HCT116 (cell line): ENCODE measurements at regions not wholly inside any gene's neighbourhood (a gene's known extent, or its start where the extent isn't known, plus 50 kb on each side); places are given as distances from the start of the nearest gene placed in this dataset.

ENCODE experiments used
- ATAC-seq: fragments of 200-7000 bp; cut with Tn5 transposase; 2 replicates; pipeline ENCODE4 v1.9.1; 2020; ENCODE audit warnings: mild to moderate bottlenecking, moderate library complexity
- BruUV-seq: library from RNA; stranded (reverse); fragments of 400-500 nt; replicated peaks from 2 replicates; lab custom pipeline; 2021; lab: Mats Ljungman, UMichigan
- CTCF ChIA-PET: fragments of 300-600 bp; sonication (Branson Sonifier 250); formaldehyde crosslinking; loops from one replicate; lab custom pipeline; 2021; ENCODE audit warnings: antibody characterized with exemption; lab: Charles Lee
- POLR2A ChIA-PET: fragments of 300-600, 350-600 bp; sonication (Branson Sonifier 250); formaldehyde crosslinking; loops from one replicate; lab custom pipeline; 2021; ENCODE audit warnings: antibody characterized with exemption; lab: Charles Lee
- RAD21 ChIA-PET, 2 experiments: fragments of 300-600 bp; sonication (Branson Sonifier 250); formaldehyde crosslinking; loops; one replicate each; lab custom pipeline; 2023; ENCODE audit warnings: low total read pairs in 2 of 2; ENCODE audit not compliant: uncharacterized antibody in 2 of 2, unreplicated experiment in 2 of 2, low non-redundant PET in 1 of 2; lab: Charles Lee
- DNase-seq: peaks from one replicate; pipeline ENCODE4 v3.0.0-alpha.2; 2010; ENCODE audit warnings: low read depth, low spot score
- H2AFZ ChIP-seq: fragments of 200-600 bp; shearing (Covaris generic), sonication (generic); 2 replicates; pipeline ENCODE4 v1.6.1; 2017; ENCODE audit warnings: low read depth, mixed run types, mixed read lengths, antibody characterized with exemption, low read length; ENCODE audit not compliant: poor library complexity, severe bottlenecking
- H3K27ac ChIP-seq: 2 replicates; pipeline ENCODE4 v1.5.1; 2012; ENCODE audit warnings: low read depth, low read length
- H3K27me3 ChIP-seq: fragments of 200-600 bp; sonication (generic); 2 replicates; pipeline ENCODE4 v1.6.1; 2016; ENCODE audit warnings: mixed run types, low read length, mixed read lengths; ENCODE audit not compliant: insufficient read depth
- H3K36me3 ChIP-seq, 2 experiments: fragments of 200-500 bp in 1 of 2; fragments of 200-600 bp in 1 of 2; sonication (Bioruptor generic) in 1 of 2; sonication (generic) in 1 of 2; 2 replicates each; pipeline versions ENCODE4 v1.5.1 to v1.6.1; 2014 to 2016; ENCODE audit warnings: low read length in 2 of 2, inconsistent platforms in 1 of 2, mixed read lengths in 1 of 2, mixed run types in 1 of 2; ENCODE audit not compliant: insufficient read depth in 2 of 2, control insufficient read depth in 1 of 2
- H3K4me1 ChIP-seq, 2 experiments: fragments of 200-600 bp in 1 of 2; sonication (generic) in 1 of 2; 2 replicates each; pipeline versions ENCODE4 v1.5.1 to v1.6.1; 2012 to 2017; ENCODE audit warnings: low read length in 2 of 2, inconsistent platforms in 1 of 2, mild to moderate bottlenecking in 1 of 2, mixed read lengths in 1 of 2, mixed run types in 1 of 2, moderate library complexity in 1 of 2; ENCODE audit not compliant: insufficient read depth in 2 of 2, control insufficient read depth in 1 of 2
- H3K4me2 ChIP-seq: fragments of 200-600 bp; sonication (generic); 2 replicates; pipeline ENCODE4 v1.6.1; 2017; ENCODE audit warnings: mixed run types, low read length, mixed read lengths
- H3K4me3 ChIP-seq, 2 experiments: fragments of 200-600 bp in 1 of 2; sonication (generic) in 1 of 2; replicated peaks in 1 of 2; 2 replicates each; pipeline ENCODE4 v1.5.1; 2011 to 2016; ENCODE audit warnings: low read length in 2 of 2, control low read depth in 1 of 2, low read depth in 1 of 2, mild to moderate bottlenecking in 1 of 2, mixed read lengths in 1 of 2, mixed run types in 1 of 2
- H3K79me2 ChIP-seq: fragments of 200-600 bp; sonication (generic); 2 replicates; pipeline ENCODE4 v1.6.1; 2017; ENCODE audit warnings: mild to moderate bottlenecking, mixed run types, low read length, moderate library complexity, mixed read lengths; ENCODE audit not compliant: insufficient read depth
- H3K9ac ChIP-seq: fragments of 200-600 bp; sonication (generic); 2 replicates; pipeline ENCODE4 v1.6.1; 2016; ENCODE audit warnings: low read length, mixed read lengths
- H3K9me2 ChIP-seq: fragments of 200-600 bp; sonication (generic), shearing (Covaris generic); 2 replicates; pipeline ENCODE4 v1.6.1; 2017; ENCODE audit warnings: mixed run types, mild to moderate bottlenecking, moderate library complexity; ENCODE audit not compliant: insufficient read depth
- H3K9me3 ChIP-seq, 2 experiments: fragments of 200-500 bp in 1 of 2; fragments of 200-600 bp in 1 of 2; sonication (Bioruptor generic) in 1 of 2; sonication (generic) in 1 of 2; 2 replicates each; pipeline ENCODE4 v1.6.1; 2014 to 2017; ENCODE audit warnings: low read length in 2 of 2, mixed read lengths in 2 of 2, inconsistent platforms in 1 of 2, low read depth in 1 of 2, mild to moderate bottlenecking in 1 of 2, mixed run types in 1 of 2, moderate library complexity in 1 of 2; ENCODE audit not compliant: control insufficient read depth in 1 of 2, insufficient read depth in 1 of 2
- H4K20me1 ChIP-seq: fragments of 200-600 bp; sonication (generic), shearing (Covaris generic); 2 replicates; pipeline ENCODE4 v1.6.1; 2017; ENCODE audit warnings: mixed run types, mild to moderate bottlenecking, moderate library complexity; ENCODE audit not compliant: insufficient read depth
- ATF3 ChIP-seq: IDR thresholded peaks from 2 replicates; pipeline ENCODE4 v1.6.1; 2012
- CEBPB ChIP-seq: IDR thresholded peaks from 2 replicates; pipeline ENCODE4 v1.6.1; 2012; ENCODE audit warnings: low read depth
- CTCF ChIP-seq, 3 experiments: fragments of 200-600 bp in 1 of 3; sonication (generic) in 1 of 3; IDR thresholded peaks in 2 of 3; conservative IDR thresholded peaks in 1 of 3; 2 replicates each; pipeline ENCODE4 v1.5.1; 2012 to 2017; ENCODE audit warnings: low read depth in 2 of 3, low read length in 2 of 3, antibody characterized with exemption in 1 of 3, borderline replicate concordance in 1 of 3, control low read depth in 1 of 3, mild to moderate bottlenecking in 1 of 3, mixed read lengths in 1 of 3, mixed run types in 1 of 3, moderate library complexity in 1 of 3; ENCODE audit not compliant: insufficient read depth in 1 of 3
- EGR1 ChIP-seq: IDR thresholded peaks from 2 replicates; pipeline ENCODE4 v1.6.1; 2012; ENCODE audit warnings: low read depth
- ELF1 ChIP-seq: IDR thresholded peaks from 2 replicates; pipeline ENCODE4 v1.6.1; 2012; ENCODE audit warnings: low read depth, borderline replicate concordance
- FOSL1 ChIP-seq: IDR thresholded peaks from 2 replicates; pipeline ENCODE4 v1.6.1; 2012; ENCODE audit warnings: low read depth
- JUND ChIP-seq: IDR thresholded peaks from 2 replicates; pipeline ENCODE4 v1.6.1; 2012
- POLR2A ChIP-seq: IDR thresholded peaks from 2 replicates; pipeline ENCODE4 v1.7.0; 2011; ENCODE audit warnings: borderline replicate concordance; ENCODE audit not compliant: insufficient read depth, insufficient read length; ENCODE audit errors: extremely low read depth
- POLR2AphosphoS5 ChIP-seq: IDR thresholded peaks from 2 replicates; pipeline ENCODE4 v1.6.1; 2011; ENCODE audit warnings: mild to moderate bottlenecking, low read depth, low read length, moderate library complexity
- REST ChIP-seq: IDR thresholded peaks from 2 replicates; pipeline ENCODE4 v1.6.1; 2012; ENCODE audit warnings: low read depth
- SIN3A ChIP-seq: IDR thresholded peaks from 2 replicates; pipeline ENCODE4 v1.6.1; 2012; ENCODE audit warnings: low read depth
- YY1 ChIP-seq: IDR thresholded peaks from 2 replicates; pipeline ENCODE4 v1.6.1; 2011; ENCODE audit warnings: low read length, low read depth, moderate library complexity, mild to moderate bottlenecking; ENCODE audit not compliant: insufficient replicate concordance; ENCODE audit errors: extremely low read depth
- ZBTB33 ChIP-seq: IDR thresholded peaks from 2 replicates; pipeline ENCODE4 v1.6.1; 2011; ENCODE audit warnings: mild to moderate bottlenecking, low read length, moderate library complexity; ENCODE audit not compliant: insufficient replicate concordance; ENCODE audit errors: extremely low read depth
- ZFX ChIP-seq: fragments of 450-650 bp; IDR thresholded peaks from 2 replicates; pipeline ENCODE4 v1.6.1; 2017
- intact Hi-C: fragments of 100-400 bp; cut with micrococcal nuclease; formaldehyde crosslinking; loops from 2 replicates; pipeline ENCODE4 v1.10.0; 2022

GRCh38 chr2:239896075-239896474 lies 129.1 kb downstream of the NDUFA10 start (continued):
- TF ChIP-seq REST: no peak
- no peak for TF ChIP-seq POLR2AphosphoS5

- H2AFZ ChIP-seq: no peak overlapping the region
- intact Hi-C loops: no loop called here
- no peak overlapping the region for H3K4me3 ChIP-seq
- H3K4me1 ChIP-seq: no peaks in the 10 kb centered on the region
- ATAC-seq (no peak), DNase-seq (no peak)
- no peak overlapping the region for H3K9ac ChIP-seq
- POLR2A ChIA-PET: no interaction called here
- H3K9me3 ChIP-seq: no peaks in the 10 kb centered on the region
- H3K27me3 ChIP-seq: peaks cover 10% of the 10 kb centered on the region; the same call in 1 of the 2 replicates
- H3K4me2 ChIP-seq: no peak overlapping the region
- no peaks in the 10 kb centered on the region for H4K20me1 ChIP-seq
- H3K27ac ChIP-seq: no peak overlapping the region
- CTCF ChIA-PET: no interaction called here
- no TSS peak for BruUV-seq
- RAD21 ChIA-PET: no interaction called here
- no peaks in the 10 kb centered on the region for H3K36me3 ChIP-seq
- H3K9me2 ChIP-seq: no peaks in the 10 kb centered on the region
- no peaks in the 10 kb centered on the region for H3K79me2 ChIP-seq
- no peak for TF ChIP-seq FOSL1
- no peak for TF ChIP-seq JUND
- no peak for TF ChIP-seq CTCF (IDR thresholded peaks at IDR 0.05 in 2 of 3, conservative IDR thresholded peaks at IDR 0.05 in 1 of 3; ENCODE audit: borderline replicate concordance in 1 of 3, insufficient read depth in 1 of 3, low read depth in 2 of 3, low read length in 2 of 3)
- no peak for TF ChIP-seq EGR1
- no peak for TF ChIP-seq SIN3A
- no peak for TF ChIP-seq ATF3
- TF ChIP-seq ZBTB33: no peak
- TF ChIP-seq ZFX: no peak
- no peak for TF ChIP-seq YY1
- TF ChIP-seq REST: no peak
- TF ChIP-seq ELF1: no peak
- no peak for TF ChIP-seq CEBPB
- no peak for TF ChIP-seq POLR2A
Measured at GRCh38 chr2:239895669-239896068, 129.5 kb downstream of the NDUFA10 start.
